Neuronal stem cell (in vitro differentiated cells): ENCODE measurements at regions not wholly inside any gene's neighbourhood (a gene's known extent, or its start where the extent isn't known, plus 50 kb on each side); places are given as distances from the start of the nearest gene placed in this dataset.

ENCODE experiments used
- DNase-seq: peaks from one replicate; pipeline ENCODE4 v3.0.0-alpha.2; 2013; ENCODE audit warnings: low spot score
- H2AFZ ChIP-seq: one replicate; pipeline ENCODE4 v1.6.1; 2013; ENCODE audit warnings: mild to moderate bottlenecking, low read length, inconsistent platforms
- H2AK5ac ChIP-seq: 2 replicates; pipeline ENCODE4 v1.6.1; 2013; ENCODE audit warnings: low read depth, mild to moderate bottlenecking, inconsistent platforms, low read length, moderate library complexity, mixed read lengths
- H2BK120ac ChIP-seq: 2 replicates; pipeline ENCODE4 v1.6.1; 2013; ENCODE audit warnings: low read depth, mild to moderate bottlenecking, inconsistent platforms, low read length, moderate library complexity, mixed read lengths
- H2BK12ac ChIP-seq: one replicate; pipeline ENCODE4 v1.6.1; 2013; ENCODE audit warnings: low read length, inconsistent platforms
- H2BK15ac ChIP-seq: 2 replicates; pipeline ENCODE4 v1.6.1; 2013; ENCODE audit warnings: mild to moderate bottlenecking, low read length, inconsistent platforms, mixed read lengths
- H2BK5ac ChIP-seq: one replicate; pipeline ENCODE4 v1.6.1; 2013; ENCODE audit warnings: inconsistent platforms, mild to moderate bottlenecking, low read length, moderate library complexity
- H3K14ac ChIP-seq: one replicate; pipeline ENCODE4 v1.6.1; 2013; ENCODE audit warnings: low read length, inconsistent platforms
- H3K18ac ChIP-seq: 2 replicates; pipeline ENCODE4 v1.6.1; 2013; ENCODE audit warnings: low read length, inconsistent platforms
- H3K23ac ChIP-seq: 2 replicates; pipeline ENCODE4 v1.6.1; 2013; ENCODE audit warnings: low read depth, mild to moderate bottlenecking, mixed read lengths, low read length, inconsistent platforms; ENCODE audit not compliant: poor library complexity
- H3K27ac ChIP-seq: replicated peaks from 3 replicates; pipeline ENCODE4 v1.5.1; 2013; ENCODE audit warnings: low read length, inconsistent platforms
- H3K27me3 ChIP-seq, 3 experiments: 2 replicates each; pipeline ENCODE4 v1.6.1; 2013; ENCODE audit warnings: low read length in 3 of 3, mild to moderate bottlenecking in 2 of 3, inconsistent platforms in 1 of 3, low read depth in 1 of 3, mixed read lengths in 1 of 3, moderate library complexity in 1 of 3; ENCODE audit not compliant: control insufficient read depth in 3 of 3, insufficient read depth in 3 of 3
- H3K36me3 ChIP-seq, 2 donors: replicated peaks in 1 of 2; 2 replicates each; pipeline ENCODE4 v1.6.1; 2013; ENCODE audit warnings: low read length in 2 of 2; ENCODE audit not compliant: control insufficient read depth in 2 of 2, insufficient read depth in 2 of 2
- H3K4ac ChIP-seq: 2 replicates; pipeline ENCODE4 v1.6.1; 2013; ENCODE audit warnings: inconsistent platforms, mild to moderate bottlenecking, low read length, moderate library complexity
- H3K4me1 ChIP-seq, 2 donors: 1 replicate in 1 of 2; 2 replicates in 1 of 2; pipeline ENCODE4 v1.6.1; 2013; ENCODE audit warnings: low read length in 2 of 2, low read depth in 1 of 2; ENCODE audit not compliant: control insufficient read depth in 2 of 2, insufficient read depth in 1 of 2
- H3K4me2 ChIP-seq: one replicate; pipeline ENCODE4 v1.6.1; 2013; ENCODE audit warnings: mild to moderate bottlenecking, low read length, inconsistent platforms; ENCODE audit not compliant: insufficient read depth, poor library complexity, severe bottlenecking
- H3K4me3 ChIP-seq, 2 donors: 2 replicates each; pipeline ENCODE4 v1.5.1; 2013; ENCODE audit warnings: low read length in 2 of 2, mild to moderate bottlenecking in 2 of 2, inconsistent platforms in 1 of 2, moderate library complexity in 1 of 2
- H3K79me1 ChIP-seq: one replicate; pipeline ENCODE4 v1.6.1; 2013; ENCODE audit warnings: low read depth, mild to moderate bottlenecking, inconsistent platforms, low read length, moderate library complexity
- H3K9ac ChIP-seq: one replicate; pipeline ENCODE4 v1.6.1; 2013; ENCODE audit warnings: mild to moderate bottlenecking, low read depth, low read length, inconsistent platforms; ENCODE audit not compliant: poor library complexity
- H3K9me3 ChIP-seq, 2 donors: replicated peaks in 1 of 2; 2 replicates each; pipeline versions ENCODE3 to v1.6.1; 2013; ENCODE audit warnings: low read length in 2 of 2, mild to moderate bottlenecking in 2 of 2, inconsistent platforms in 1 of 2, low read depth in 1 of 2, mixed read lengths in 1 of 2, moderate library complexity in 1 of 2; ENCODE audit not compliant: control insufficient read depth in 2 of 2, insufficient read depth in 1 of 2
- H4K8ac ChIP-seq: one replicate; pipeline ENCODE4 v1.6.1; 2013; ENCODE audit warnings: low read depth, mild to moderate bottlenecking, inconsistent platforms, low read length, moderate library complexity
- H4K91ac ChIP-seq: one replicate; pipeline ENCODE4 v1.6.1; 2013; ENCODE audit warnings: low read length, low read depth, mild to moderate bottlenecking, inconsistent platforms; ENCODE audit not compliant: poor library complexity
- WGBS, 2 donors: extraction: QIAGEN DNeasy Blood & Tissue Kit; methylation state at CpG; one replicate each; pipeline ENCODE4 v1.1.7; 2013; ENCODE audit warnings: missing lambda C conversion rate in 2 of 2, mixed read lengths in 1 of 2; ENCODE audit not compliant: insufficient read length in 2 of 2, insufficient replicate concordance in 1 of 2; ENCODE audit errors: extremely low coverage in 2 of 2; 5-methylcytosine and 5-hydroxymethylcytosine counted together

DNA sequence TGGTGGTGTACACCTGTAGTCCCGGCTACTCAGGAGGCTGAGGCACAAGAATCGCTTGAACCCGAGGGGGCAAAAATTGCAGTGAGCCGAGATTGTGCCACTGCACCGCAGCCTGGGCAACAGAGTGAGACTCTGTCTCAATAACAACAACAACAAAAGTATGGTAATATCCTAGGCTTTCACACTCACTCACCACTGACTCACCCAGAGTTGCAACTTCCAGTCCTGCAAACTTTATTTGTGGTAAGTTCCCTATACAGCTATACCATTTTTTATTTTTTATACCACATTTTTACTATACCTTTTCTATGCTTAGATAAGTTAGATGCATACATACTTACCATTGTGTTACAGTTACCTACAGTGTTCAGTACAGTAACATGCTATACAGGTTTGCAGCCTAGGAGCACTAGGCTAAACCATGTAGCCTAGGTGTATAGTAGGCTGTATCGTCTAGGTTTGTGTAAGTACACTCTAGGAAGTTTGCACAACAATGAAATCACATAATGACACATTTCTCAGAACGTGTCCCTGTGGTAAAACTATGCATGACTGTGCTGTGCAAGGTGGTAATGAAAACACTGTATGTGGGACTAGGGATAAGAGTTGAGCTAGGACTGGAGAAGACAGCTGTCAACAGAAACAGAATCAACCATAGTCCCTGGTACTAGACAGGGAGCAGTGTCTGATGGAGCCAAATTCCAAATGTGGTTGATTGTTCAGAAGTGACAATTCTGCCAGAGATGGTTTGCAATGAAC lies 109.5 kb upstream of the RAD23B start:
- Histone ChIP-seq H3K27me3 (no peaks in the 10 kb centered on the region), H3K9me3 (no peaks in the 10 kb centered on the region), H3K14ac (no peak overlapping the region), H3K4me1 (peaks cover 12 to 16% of the 10 kb centered on the region in 2 donors), H3K4me2 (no peak overlapping the region), H3K9ac (no peak overlapping the region), H3K36me3 (no peaks in the 10 kb centered on the region), H2BK5ac (no peak overlapping the region), H2BK120ac (no peak overlapping the region), H4K91ac (no peak overlapping the region), H3K27ac (no peak overlapping the region), H3K23ac (no peak overlapping the region), H2AFZ (no peak overlapping the region), H3K4ac (no peak overlapping the region), H2BK12ac (no peak overlapping the region), H3K79me1 (no peaks in the 10 kb centered on the region), H4K8ac (no peak overlapping the region), H2BK15ac (no peak overlapping the region), H3K4me3 (no peak overlapping the region), H3K18ac (no peak overlapping the region), H2AK5ac (no peak overlapping the region)
- no peak for DNase-seq
- no CpG with 5 or more reads among the region's 7 CpGs for WGBS, 2 donors

DNA sequence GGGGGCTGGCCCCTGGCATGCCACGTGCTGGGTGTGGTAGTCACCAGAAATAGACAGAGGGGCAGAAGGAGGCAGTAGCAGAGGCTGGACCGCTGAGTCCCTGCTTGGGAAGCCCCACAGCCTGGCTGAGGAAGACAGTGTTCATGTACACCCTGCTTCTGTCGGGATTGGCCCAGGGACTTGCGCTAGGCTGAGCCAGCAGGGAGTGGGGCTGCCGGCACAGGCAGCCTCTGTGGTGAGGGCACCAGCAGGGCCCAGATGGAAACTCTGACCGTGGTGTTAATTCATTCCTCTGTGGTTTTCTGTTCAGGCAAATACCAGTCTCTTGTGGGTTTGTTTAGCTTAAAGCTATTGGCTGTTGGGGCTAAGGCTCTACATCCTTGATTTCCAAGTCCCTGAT lies 108.6 kb upstream of the RAD23B start:
- Histone ChIP-seq H3K4me3 (no peak overlapping the region), H3K4me1 (peaks cover 12 to 16% of the 10 kb centered on the region in 2 donors), H3K27me3 (no peaks in the 10 kb centered on the region), H3K23ac (no peak overlapping the region), H3K9me3 (no peaks in the 10 kb centered on the region), H2AFZ (no peak overlapping the region), H3K9ac (peak overlapping the region; percentile 61), H3K4me2 (no peak overlapping the region), H3K27ac (no peak overlapping the region), H2BK5ac (peak overlapping the region; percentile 48), H2BK120ac (no peak overlapping the region), H3K18ac (no peak overlapping the region), H4K8ac (no peak overlapping the region), H3K4ac (peak overlapping the region; percentile 28), H2BK12ac (peak overlapping the region; percentile 42), H3K14ac (peak overlapping the region; percentile 23), H3K79me1 (no peaks in the 10 kb centered on the region), H4K91ac (no peak overlapping the region), H2BK15ac (peak overlapping the region; percentile 30), H3K36me3 (no peaks in the 10 kb centered on the region), H2AK5ac (no peak overlapping the region)
- no peak for DNase-seq
- no CpG with 5 or more reads among the region's 6 CpGs for WGBS, 2 donors

DNA sequence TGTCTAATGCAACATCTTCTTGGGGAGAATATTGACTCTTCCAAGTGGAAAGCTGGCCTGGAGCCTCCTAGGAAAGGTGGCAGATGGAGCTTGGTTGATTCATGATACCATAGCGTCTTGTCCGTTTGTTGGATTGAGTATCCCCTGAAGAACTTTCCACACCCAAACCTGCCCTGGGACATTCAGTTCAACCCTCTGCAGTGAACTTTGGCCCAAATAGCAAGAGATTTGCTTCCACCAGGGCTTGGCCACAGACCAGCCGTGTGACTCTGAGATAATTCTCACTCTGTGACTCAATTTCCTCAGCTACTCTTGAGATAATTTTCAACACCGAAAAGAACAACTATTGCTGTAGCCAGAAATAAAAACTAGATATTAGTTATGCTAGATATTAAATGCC lies 108.0 kb upstream of the RAD23B start:
- Histone ChIP-seq H2BK120ac (no peak overlapping the region), H3K9me3 (no peaks in the 10 kb centered on the region), H3K14ac (no peak overlapping the region), H3K36me3 (no peaks in the 10 kb centered on the region), H4K8ac (no peak overlapping the region), H3K4me3 (no peak overlapping the region), H3K4ac (no peak overlapping the region), H3K79me1 (no peaks in the 10 kb centered on the region), H3K4me2 (no peak overlapping the region), H3K27me3 (no peaks in the 10 kb centered on the region), H2AFZ (no peak overlapping the region), H2BK5ac (no peak overlapping the region), H2BK15ac (no peak overlapping the region), H3K18ac (peak overlapping the region; percentile 24), H2BK12ac (no peak overlapping the region), H3K9ac (no peak overlapping the region), H3K4me1 (peaks cover 12 to 16% of the 10 kb centered on the region in 2 donors), H3K27ac (no peak overlapping the region), H2AK5ac (no peak overlapping the region), H3K23ac (no peak overlapping the region), H4K91ac (no peak overlapping the region)
- WGBS, 2 donors, result no CpG with 5 or more reads among the region's 4 CpGs
- no peak for DNase-seq

DNA sequence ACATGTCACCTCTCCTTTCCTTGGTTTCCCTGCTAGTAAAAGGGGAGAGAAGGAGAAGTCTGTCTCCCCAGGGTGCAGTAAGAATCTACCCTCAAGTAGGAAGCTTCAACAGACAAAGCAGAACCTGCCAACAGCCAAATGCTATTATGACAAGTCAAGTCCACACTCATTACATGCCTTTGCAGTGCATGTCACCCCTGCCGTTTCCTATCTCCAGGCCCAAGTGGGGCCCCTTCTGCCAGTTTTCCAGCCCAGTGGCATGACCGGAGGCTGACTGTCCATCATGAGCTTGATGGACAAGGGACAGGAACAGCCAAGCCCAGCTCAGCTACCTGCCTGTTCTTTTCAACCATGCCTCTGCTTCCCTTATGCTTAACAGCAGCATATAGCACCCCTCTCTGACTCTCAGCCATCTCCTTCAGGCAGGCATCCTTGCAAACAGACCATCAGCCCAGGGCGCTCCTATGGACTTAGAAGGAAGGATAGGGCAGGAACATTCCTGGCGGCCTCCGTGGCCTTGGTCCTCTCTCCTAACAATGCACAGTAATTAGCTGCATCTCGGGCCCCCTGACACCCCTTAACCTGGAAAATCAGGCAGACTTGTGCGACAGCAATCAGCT lies 107.2 kb upstream of the RAD23B start:
- WGBS, 2 donors, result no CpG with 5 or more reads among the region's 7 CpGs
- H3K9ac ChIP-seq, result no peak overlapping the region
- peaks cover 12 to 16% of the 10 kb centered on the region in 2 donors for H3K4me1 ChIP-seq
- H2BK12ac ChIP-seq, result no peak overlapping the region
- H3K14ac ChIP-seq, result no peak overlapping the region
- H2BK15ac ChIP-seq, result no peak overlapping the region
- H2AK5ac ChIP-seq, result no peak overlapping the region
- no peaks in the 10 kb centered on the region for H3K36me3 ChIP-seq
- no peak for DNase-seq
- no peaks in the 10 kb centered on the region for H3K79me1 ChIP-seq
- no peak overlapping the region for H2BK120ac ChIP-seq
- no peaks in the 10 kb centered on the region for H3K9me3 ChIP-seq
- H4K8ac ChIP-seq, result no peak overlapping the region
- H3K4me2 ChIP-seq, result no peak overlapping the region
- H3K27ac ChIP-seq, result peak overlapping the region; percentile 61
- H2AFZ ChIP-seq, result peak overlapping the region; percentile 70
- no peak overlapping the region for H2BK5ac ChIP-seq
- H3K18ac ChIP-seq, result peak overlapping the region; percentile 8
- no peak overlapping the region for H4K91ac ChIP-seq
- no peak overlapping the region for H3K23ac ChIP-seq
- H3K27me3 ChIP-seq, result no peaks in the 10 kb centered on the region
- no peak overlapping the region for H3K4ac ChIP-seq
- no peak overlapping the region for H3K4me3 ChIP-seq
